Neural progenitor cell (in vitro differentiated cells): ENCODE measurements at regions not wholly inside any gene's neighbourhood (a gene's known extent, or its start where the extent isn't known, plus 50 kb on each side); places are given as distances from the start of the nearest gene placed in this dataset.

Experiments
- DNase-seq: peaks from one replicate; pipeline ENCODE4 v3.0.0-alpha.2; 2016; ENCODE audit warnings: low spot score
- H2AFZ ChIP-seq: fragments of 200-600 bp; sonication (generic); replicated peaks from 2 replicates; pipeline ENCODE4 v1.6.1; 2016; ENCODE audit warnings: antibody characterized with exemption
- H3F3A ChIP-seq: fragments of 200-600 bp; sonication (generic); 2 replicates; pipeline ENCODE4 v1.6.1; 2016; ENCODE audit warnings: antibody characterized with exemption, low read depth
- H3K27ac ChIP-seq: fragments of 200-600 bp; sonication (generic); 2 replicates; pipeline ENCODE4 v1.5.1; 2016; ENCODE audit warnings: mild to moderate bottlenecking
- H3K27me3 ChIP-seq: fragments of 200-600 bp; sonication (generic); 2 replicates; pipeline ENCODE4 v1.6.1; 2016; ENCODE audit warnings: mild to moderate bottlenecking, moderate library complexity
- H3K36me3 ChIP-seq: fragments of 200-600 bp; sonication (generic); 2 replicates; pipeline ENCODE4 v1.5.1; 2016
- H3K4me1 ChIP-seq: fragments of 200-600 bp; sonication (generic); 2 replicates; pipeline ENCODE4 v1.6.1; 2016; ENCODE audit warnings: mixed run types
- H3K4me2 ChIP-seq: fragments of 200-600 bp; sonication (generic); 2 replicates; pipeline ENCODE4 v1.6.1; 2016
- H3K4me3 ChIP-seq: fragments of 200-600 bp; sonication (generic); 2 replicates; pipeline ENCODE4 v1.5.1; 2016
- H3K79me2 ChIP-seq: fragments of 200-600 bp; sonication (generic); 2 replicates; pipeline ENCODE4 v1.6.1; 2016; ENCODE audit warnings: low read depth
- H3K9ac ChIP-seq: fragments of 200-600 bp; sonication (generic); 2 replicates; pipeline ENCODE4 v1.6.1; 2016
- H3K9me3 ChIP-seq: fragments of 200-600 bp; sonication (generic); 2 replicates; pipeline ENCODE4 v1.5.1; 2016; ENCODE audit warnings: low read depth
- H4K20me1 ChIP-seq: fragments of 200-600 bp; sonication (generic); 2 replicates; pipeline ENCODE4 v1.6.1; 2016; ENCODE audit warnings: low read depth
- H3K27ac Mint-ChIP-seq: 3 replicates; pipeline ENCODE4 v1.8.0; 2021; ENCODE audit warnings: mixed read lengths
- H3K27me3 Mint-ChIP-seq: 2 replicates; pipeline ENCODE4 v1.8.0; 2022; ENCODE audit warnings: low read depth, mild to moderate bottlenecking, inconsistent platforms, moderate library complexity, mixed read lengths; ENCODE audit not compliant: insufficient read depth
- H3K36me3 Mint-ChIP-seq: 3 replicates; pipeline ENCODE4 v1.8.0; 2021; ENCODE audit warnings: mixed read lengths
- H3K4me1 Mint-ChIP-seq: 3 replicates; pipeline ENCODE4 v1.8.0; 2021; ENCODE audit warnings: mixed read lengths
- H3K4me3 Mint-ChIP-seq: 3 replicates; pipeline ENCODE4 v1.8.0; 2021; ENCODE audit warnings: mild to moderate bottlenecking, moderate library complexity, mixed read lengths
- H3K9me3 Mint-ChIP-seq: 3 replicates; pipeline ENCODE4 v1.8.0; 2020; ENCODE audit warnings: mixed read lengths
- CTCF ChIP-seq: fragments of 200-600 bp; sonication (generic); IDR thresholded peaks from 2 replicates; pipeline ENCODE4 v1.5.1; 2017; ENCODE audit warnings: antibody characterized with exemption, mild to moderate bottlenecking
- EZH2 ChIP-seq: fragments of 200-600 bp; sonication (generic); IDR thresholded peaks from 2 replicates; pipeline ENCODE4 v1.6.1; 2017; ENCODE audit warnings: antibody characterized with exemption, mild to moderate bottlenecking, moderate library complexity
- EZH2phosphoT487 ChIP-seq: fragments of 200-600 bp; sonication (generic); IDR thresholded peaks from 2 replicates; pipeline ENCODE4 v1.6.1; 2017; ENCODE audit warnings: antibody characterized with exemption

- peaks cover 17% of the 10 kb centered on the region for H3K9me3 Mint-ChIP-seq
- Histone ChIP-seq H3K27ac (no peak overlapping the region), H4K20me1 (no peaks in the 10 kb centered on the region), H3K9me3 (no peaks in the 10 kb centered on the region), H3F3A (no peaks in the 10 kb centered on the region), H3K36me3 (no peaks in the 10 kb centered on the region), H3K4me1 (peaks cover 9% of the 10 kb centered on the region), H3K9ac (no peak overlapping the region), H3K79me2 (no peaks in the 10 kb centered on the region), H3K27me3 (no peaks in the 10 kb centered on the region), H3K4me2 (no peak overlapping the region), H2AFZ (no peak overlapping the region), H3K4me3 (no peak overlapping the region)
- peaks cover 47% of the 10 kb centered on the region for H3K4me1 Mint-ChIP-seq
- no peak for TF ChIP-seq EZH2
- no peak for TF ChIP-seq CTCF
- TF ChIP-seq EZH2phosphoT487: no peak
- no peak overlapping the region for H3K27ac Mint-ChIP-seq
- H3K27me3 Mint-ChIP-seq: peaks cover 13% of the 10 kb centered on the region
- peaks cover 7% of the 10 kb centered on the region for H3K36me3 Mint-ChIP-seq
- H3K4me3 Mint-ChIP-seq: no peak overlapping the region
- no peak for DNase-seq
These were observed 135.4 kb upstream of the APCDD1 start for GRCh38 chr18:10319026-10319425.

- H3K27ac Mint-ChIP-seq: no peak overlapping the region
- Histone ChIP-seq H3K4me2 (no peak overlapping the region), H3F3A (no peaks in the 10 kb centered on the region), H3K36me3 (no peaks in the 10 kb centered on the region), H3K4me3 (no peak overlapping the region), H3K4me1 (peaks cover 9% of the 10 kb centered on the region), H3K27ac (no peak overlapping the region), H3K9me3 (no peaks in the 10 kb centered on the region), H3K9ac (no peak overlapping the region), H4K20me1 (no peaks in the 10 kb centered on the region), H3K27me3 (no peaks in the 10 kb centered on the region), H3K79me2 (no peaks in the 10 kb centered on the region), H2AFZ (no peak overlapping the region)
- peaks cover 13% of the 10 kb centered on the region for H3K27me3 Mint-ChIP-seq
- no peak overlapping the region for H3K4me3 Mint-ChIP-seq
- peaks cover 17% of the 10 kb centered on the region for H3K9me3 Mint-ChIP-seq
- TF ChIP-seq CTCF: no peak
- peaks cover 39% of the 10 kb centered on the region for H3K4me1 Mint-ChIP-seq
- DNase-seq: no peak
- H3K36me3 Mint-ChIP-seq: peaks cover 7% of the 10 kb centered on the region
These were observed 134.4 kb upstream of the APCDD1 start for GRCh38 chr18:10319914-10320600.

GRCh38 chr18:10320791-10321190 is 133.6 kb upstream of the APCDD1 start:
- Histone ChIP-seq H3K9ac (no peak overlapping the region), H2AFZ (no peak overlapping the region), H3K27ac (no peak overlapping the region), H3K4me2 (no peak overlapping the region), H3K27me3 (no peaks in the 10 kb centered on the region), H3F3A (no peaks in the 10 kb centered on the region), H3K9me3 (no peaks in the 10 kb centered on the region), H3K36me3 (no peaks in the 10 kb centered on the region), H4K20me1 (no peaks in the 10 kb centered on the region), H3K4me1 (peaks cover 9% of the 10 kb centered on the region), H3K4me3 (no peak overlapping the region), H3K79me2 (no peaks in the 10 kb centered on the region)
- H3K36me3 Mint-ChIP-seq: peaks cover 5% of the 10 kb centered on the region
- H3K27me3 Mint-ChIP-seq: peaks cover 10% of the 10 kb centered on the region
- peaks cover 33% of the 10 kb centered on the region for H3K4me1 Mint-ChIP-seq
- TF ChIP-seq CTCF: no peak
- no peak for TF ChIP-seq EZH2phosphoT487
- TF ChIP-seq EZH2: no peak
- H3K27ac Mint-ChIP-seq: no peak overlapping the region
- no peak for DNase-seq
- no peak overlapping the region for H3K4me3 Mint-ChIP-seq
- H3K9me3 Mint-ChIP-seq: peaks cover 13% of the 10 kb centered on the region
